ENCODE measurements at regions not wholly inside any gene's neighbourhood (a gene's known extent, or its start where the extent isn't known, plus 50 kb on each side); places are given as distances from the start of the nearest gene placed in this dataset.

- Histone ChIP-seq H3K9me3 (no peaks in the 10 kb centered on the region), H3K4me1 (peaks cover 8% of the 10 kb centered on the region), H3K27me3 (no peaks in the 10 kb centered on the region), H3K27ac (no peak overlapping the region), H3K36me3 (no peaks in the 10 kb centered on the region), H3K4me3 (no peak overlapping the region)
- ATAC-seq (peak; percentile 86), DNase-seq (no peak)
- intact Hi-C loops (cut with DNase I) = no loop called here
- TF ChIP-seq, protein P1, sequence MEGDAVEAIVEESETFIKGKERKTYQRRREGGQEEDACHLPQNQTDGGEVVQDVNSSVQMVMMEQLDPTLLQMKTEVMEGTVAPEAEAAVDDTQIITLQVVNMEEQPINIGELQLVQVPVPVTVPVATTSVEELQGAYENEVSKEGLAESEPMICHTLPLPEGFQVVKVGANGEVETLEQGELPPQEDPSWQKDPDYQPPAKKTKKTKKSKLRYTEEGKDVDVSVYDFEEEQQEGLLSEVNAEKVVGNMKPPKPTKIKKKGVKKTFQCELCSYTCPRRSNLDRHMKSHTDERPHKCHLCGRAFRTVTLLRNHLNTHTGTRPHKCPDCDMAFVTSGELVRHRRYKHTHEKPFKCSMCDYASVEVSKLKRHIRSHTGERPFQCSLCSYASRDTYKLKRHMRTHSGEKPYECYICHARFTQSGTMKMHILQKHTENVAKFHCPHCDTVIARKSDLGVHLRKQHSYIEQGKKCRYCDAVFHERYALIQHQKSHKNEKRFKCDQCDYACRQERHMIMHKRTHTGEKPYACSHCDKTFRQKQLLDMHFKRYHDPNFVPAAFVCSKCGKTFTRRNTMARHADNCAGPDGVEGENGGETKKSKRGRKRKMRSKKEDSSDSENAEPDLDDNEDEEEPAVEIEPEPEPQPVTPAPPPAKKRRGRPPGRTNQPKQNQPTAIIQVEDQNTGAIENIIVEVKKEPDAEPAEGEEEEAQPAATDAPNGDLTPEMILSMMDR (IDR thresholded peaks at IDR 0.05) = peak; percentile 41
These were observed 144.3 kb upstream of the C1orf21 start for GRCh38 chr1:184242507-184242943.

DNA sequence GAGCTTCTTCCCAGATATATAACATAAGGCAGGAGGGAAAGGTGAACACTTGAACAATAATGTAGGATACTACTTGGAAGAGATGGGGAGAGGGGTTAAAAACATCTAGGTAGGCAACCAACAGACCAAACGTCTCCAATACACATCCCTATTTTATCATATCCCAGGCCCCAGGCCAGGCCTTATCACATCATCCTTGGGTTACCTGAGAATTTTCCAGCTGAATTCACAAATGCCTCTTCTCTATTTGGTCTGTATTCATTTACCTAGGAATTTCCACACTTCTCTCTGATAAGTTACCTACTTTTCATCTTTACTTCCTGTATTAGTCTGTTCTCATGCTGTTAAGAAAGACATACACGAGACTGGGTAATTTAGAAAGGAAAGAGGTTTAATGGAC lies 141.9 kb upstream of the C1orf21 start:
- H3K36me3 ChIP-seq = no peaks in the 10 kb centered on the region
- TF ChIP-seq, protein P1 (IDR thresholded peaks at IDR 0.05) = no peak
- H3K4me3 ChIP-seq = no peak overlapping the region
- H3K4me1 ChIP-seq = peaks cover 8% of the 10 kb centered on the region
- no peak overlapping the region for H3K27ac ChIP-seq
- intact Hi-C loops (cut with DNase I) = no loop called here
- ATAC-seq (no peak), DNase-seq (no peak)
- H3K9me3 ChIP-seq = no peaks in the 10 kb centered on the region
- no peaks in the 10 kb centered on the region for H3K27me3 ChIP-seq

GRCh38 chr1:184247671-184248070 lies 139.2 kb upstream of the C1orf21 start:
- no peak for DNase-seq
- Histone ChIP-seq H3K4me3 (no peak overlapping the region), H3K27ac (no peak overlapping the region), H3K27me3 (no peaks in the 10 kb centered on the region), H3K9me3 (no peaks in the 10 kb centered on the region), H3K4me1 (peaks cover under 1% of the 10 kb centered on the region), H3K36me3 (no peaks in the 10 kb centered on the region)
- ATAC-seq = no peak
- intact Hi-C loops (cut with DNase I) = no loop called here
- TF ChIP-seq, protein P1 (IDR thresholded peaks at IDR 0.05) = no peak

GRCh38 chr1:184253921-184254320 lies 132.9 kb upstream of the C1orf21 start:
- intact Hi-C loops (cut with DNase I) = no loop called here
- no peak for ATAC-seq
- TF ChIP-seq, protein P1 (IDR thresholded peaks at IDR 0.05) = no peak

DNA sequence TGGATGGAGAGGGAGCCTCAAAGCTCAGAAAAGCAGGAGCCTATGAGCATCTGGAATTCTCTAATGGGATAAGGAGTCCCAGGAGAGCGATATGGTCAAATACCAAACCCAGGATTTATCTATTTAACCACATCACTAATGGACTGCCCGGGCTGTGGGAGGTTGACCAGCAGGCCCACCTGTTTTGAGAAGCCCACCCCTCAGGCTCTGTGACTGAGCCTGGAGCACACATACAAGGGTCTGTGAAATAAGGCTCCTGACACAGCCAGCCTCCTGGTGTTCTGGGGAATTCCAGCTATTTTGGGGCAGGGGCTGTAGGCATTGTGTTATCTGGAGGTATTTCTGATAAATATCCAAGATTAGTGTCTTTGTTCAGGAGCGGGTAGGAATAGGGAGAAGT lies 132.0 kb upstream of the C1orf21 start:
- no peaks in the 10 kb centered on the region for H3K4me1 ChIP-seq
- TF ChIP-seq, protein P1 (IDR thresholded peaks at IDR 0.05) = no peak
- H3K9me3 ChIP-seq = no peaks in the 10 kb centered on the region
- H3K36me3 ChIP-seq = no peaks in the 10 kb centered on the region
- no peaks in the 10 kb centered on the region for H3K27me3 ChIP-seq
- H3K4me3 ChIP-seq = no peak overlapping the region
- H3K27ac ChIP-seq = no peak overlapping the region
- no peak for DNase-seq
- ATAC-seq = no peak
- intact Hi-C loops (cut with DNase I) = no loop called here

More at GRCh38 chr1:184253921-184254320, 132.9 kb upstream of the C1orf21 start:
- Histone ChIP-seq H3K27me3 (no peaks in the 10 kb centered on the region), H3K4me1 (no peaks in the 10 kb centered on the region), H3K4me3 (no peak overlapping the region), H3K36me3 (no peaks in the 10 kb centered on the region), H3K9me3 (no peaks in the 10 kb centered on the region), H3K27ac (no peak overlapping the region)
- DNase-seq = no peak

GRCh38 chr1:184255560-184255959 lies 131.3 kb upstream of the C1orf21 start:
- Histone ChIP-seq H3K4me3 (no peak overlapping the region), H3K27ac (no peak overlapping the region), H3K9me3 (no peaks in the 10 kb centered on the region), H3K27me3 (no peaks in the 10 kb centered on the region), H3K36me3 (no peaks in the 10 kb centered on the region), H3K4me1 (no peaks in the 10 kb centered on the region)
- ATAC-seq = no peak
- intact Hi-C loops (cut with DNase I) = no loop called here
- no peak for DNase-seq
- TF ChIP-seq, protein P1 (IDR thresholded peaks at IDR 0.05) = no peak

Measured in upper lobe of right lung (tissue), 1 donor.